ENCODE measurements at regions not wholly inside any gene's neighbourhood (a gene's known extent, or its start where the extent isn't known, plus 50 kb on each side); places are given as distances from the start of the nearest gene placed in this dataset.

GRCh38 chr1:177793900-177794299, 176.0 kb downstream of the SEC16B start:
- TF ChIP-seq CREB1 (IDR thresholded peaks at IDR 0.05; ENCODE audit: low read depth): no peak
- TF ChIP-seq USF1 (IDR thresholded peaks at IDR 0.05): no peak
- TF ChIP-seq ZBTB7A (IDR thresholded peaks at IDR 0.05; ENCODE audit: low read depth): no peak
- TF ChIP-seq YY1 (IDR thresholded peaks at IDR 0.05; ENCODE audit: low read depth): no peak
- TF ChIP-seq EP300 (IDR thresholded peaks at IDR 0.05; ENCODE audit: borderline replicate concordance): no peak
- no peak for TF ChIP-seq NFIC (IDR thresholded peaks at IDR 0.05)
- TF ChIP-seq REST (IDR thresholded peaks at IDR 0.05; ENCODE audit: low read depth): no peak
- no peak for TF ChIP-seq TCF12 (IDR thresholded peaks at IDR 0.05; ENCODE audit: low read depth)
- no peak for TF ChIP-seq TAF1 (IDR thresholded peaks at IDR 0.05; ENCODE audit: low read depth)
- no peak for TF ChIP-seq TEAD4 (IDR thresholded peaks at IDR 0.05)
- no peak for TF ChIP-seq RAD21 (IDR thresholded peaks at IDR 0.05; ENCODE audit: low read depth)
- no peak for TF ChIP-seq FOXM1 (IDR thresholded peaks at IDR 0.05; ENCODE audit: borderline replicate concordance, low read depth)

- TF ChIP-seq TCF12 (IDR thresholded peaks at IDR 0.05; ENCODE audit: low read depth) (no peak), CEBPB (IDR thresholded peaks at IDR 0.05) (no peak), CREB1 (IDR thresholded peaks at IDR 0.05; ENCODE audit: low read depth) (no peak), TEAD4 (IDR thresholded peaks at IDR 0.05) (no peak), RAD21 (IDR thresholded peaks at IDR 0.05; ENCODE audit: low read depth) (no peak), USF1 (IDR thresholded peaks at IDR 0.05) (no peak), TAF1 (IDR thresholded peaks at IDR 0.05; ENCODE audit: low read depth) (no peak), NFIC (IDR thresholded peaks at IDR 0.05) (no peak), MAX (IDR thresholded peaks at IDR 0.05) (no peak), FOXM1 (IDR thresholded peaks at IDR 0.05; ENCODE audit: borderline replicate concordance, low read depth) (no peak), ZBTB7A (IDR thresholded peaks at IDR 0.05; ENCODE audit: low read depth) (no peak), YY1 (IDR thresholded peaks at IDR 0.05; ENCODE audit: low read depth) (no peak), EP300 (IDR thresholded peaks at IDR 0.05; ENCODE audit: borderline replicate concordance) (no peak), EGR1 (IDR thresholded peaks at IDR 0.05) (no peak), REST (IDR thresholded peaks at IDR 0.05; ENCODE audit: low read depth) (no peak)
These were observed 179.3 kb downstream of the SEC16B start for GRCh38 chr1:177790566-177790965.

- TF ChIP-seq USF1 (IDR thresholded peaks at IDR 0.05) (no peak), NFIC (IDR thresholded peaks at IDR 0.05) (no peak), TCF12 (IDR thresholded peaks at IDR 0.05; ENCODE audit: low read depth) (no peak), FOXM1 (IDR thresholded peaks at IDR 0.05; ENCODE audit: borderline replicate concordance, low read depth) (no peak), MAX (IDR thresholded peaks at IDR 0.05) (no peak), ZBTB7A (IDR thresholded peaks at IDR 0.05; ENCODE audit: low read depth) (no peak), CEBPB (IDR thresholded peaks at IDR 0.05) (no peak), TEAD4 (IDR thresholded peaks at IDR 0.05) (no peak), TAF1 (IDR thresholded peaks at IDR 0.05; ENCODE audit: low read depth) (no peak), RAD21 (IDR thresholded peaks at IDR 0.05; ENCODE audit: low read depth) (no peak), EGR1 (IDR thresholded peaks at IDR 0.05) (no peak), EP300 (IDR thresholded peaks at IDR 0.05; ENCODE audit: borderline replicate concordance) (no peak), REST (IDR thresholded peaks at IDR 0.05; ENCODE audit: low read depth) (no peak), CREB1 (IDR thresholded peaks at IDR 0.05; ENCODE audit: low read depth) (no peak), YY1 (IDR thresholded peaks at IDR 0.05; ENCODE audit: low read depth) (no peak)
These were observed 179.9 kb downstream of the SEC16B start for GRCh38 chr1:177789956-177790355.

- TF ChIP-seq REST (IDR thresholded peaks at IDR 0.05; ENCODE audit: low read depth) (no peak), TAF1 (IDR thresholded peaks at IDR 0.05; ENCODE audit: low read depth) (no peak), TCF12 (IDR thresholded peaks at IDR 0.05; ENCODE audit: low read depth) (no peak), EP300 (IDR thresholded peaks at IDR 0.05; ENCODE audit: borderline replicate concordance) (no peak), EGR1 (IDR thresholded peaks at IDR 0.05) (no peak), CEBPB (IDR thresholded peaks at IDR 0.05) (no peak), NFIC (IDR thresholded peaks at IDR 0.05) (no peak), USF1 (IDR thresholded peaks at IDR 0.05) (no peak), RAD21 (IDR thresholded peaks at IDR 0.05; ENCODE audit: low read depth) (no peak), CREB1 (IDR thresholded peaks at IDR 0.05; ENCODE audit: low read depth) (no peak)
These were observed 183.6 kb downstream of the SEC16B start for GRCh38 chr1:177786176-177786745.
